ENCODE measurements at regions not wholly inside any gene's neighbourhood (a gene's known extent, or its start where the extent isn't known, plus 50 kb on each side); places are given as distances from the start of the nearest gene placed in this dataset.
A peak's percentile ranks its signal among the peaks of the same experiment; 100 is the strongest.

- no peak overlapping the region for H3K4me3 ChIP-seq (replicated peaks in 1 of 3)
- H3K36me3 ChIP-seq = peaks cover 44 to 47% of the 10 kb centered on the region in 2 donors
- peaks cover 0 to 1% of the 10 kb centered on the region in 2 donors for H3K4me1 ChIP-seq
- H3K27ac ChIP-seq = no peak overlapping the region
- no peak for TF ChIP-seq POLR2A (IDR thresholded peaks at IDR 0.05)
- TF ChIP-seq, protein P1, sequence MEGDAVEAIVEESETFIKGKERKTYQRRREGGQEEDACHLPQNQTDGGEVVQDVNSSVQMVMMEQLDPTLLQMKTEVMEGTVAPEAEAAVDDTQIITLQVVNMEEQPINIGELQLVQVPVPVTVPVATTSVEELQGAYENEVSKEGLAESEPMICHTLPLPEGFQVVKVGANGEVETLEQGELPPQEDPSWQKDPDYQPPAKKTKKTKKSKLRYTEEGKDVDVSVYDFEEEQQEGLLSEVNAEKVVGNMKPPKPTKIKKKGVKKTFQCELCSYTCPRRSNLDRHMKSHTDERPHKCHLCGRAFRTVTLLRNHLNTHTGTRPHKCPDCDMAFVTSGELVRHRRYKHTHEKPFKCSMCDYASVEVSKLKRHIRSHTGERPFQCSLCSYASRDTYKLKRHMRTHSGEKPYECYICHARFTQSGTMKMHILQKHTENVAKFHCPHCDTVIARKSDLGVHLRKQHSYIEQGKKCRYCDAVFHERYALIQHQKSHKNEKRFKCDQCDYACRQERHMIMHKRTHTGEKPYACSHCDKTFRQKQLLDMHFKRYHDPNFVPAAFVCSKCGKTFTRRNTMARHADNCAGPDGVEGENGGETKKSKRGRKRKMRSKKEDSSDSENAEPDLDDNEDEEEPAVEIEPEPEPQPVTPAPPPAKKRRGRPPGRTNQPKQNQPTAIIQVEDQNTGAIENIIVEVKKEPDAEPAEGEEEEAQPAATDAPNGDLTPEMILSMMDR (IDR thresholded peaks at IDR 0.05) = no peak
- WGBS, 2 donors = 96 to 100% methylated on average over 1 to 4 of the region's 4 CpGs
- H3K9me3 ChIP-seq = no peaks in the 10 kb centered on the region
- H3K27me3 ChIP-seq = no peaks in the 10 kb centered on the region
- no peak for DNase-seq
- intact Hi-C loops (cut with DNase I) = loop anchor here (10.0 kb wide), 1 partner anchor 168 kb away; the partner anchor contains the start of gene ZNF267
These were observed 166.7 kb upstream of the ZNF267 start for GRCh38 chr16:31706925-31707324.

GRCh38 chr16:31707743-31708335, 165.8 kb upstream of the ZNF267 start:
- no peak for TF ChIP-seq POLR2A (IDR thresholded peaks at IDR 0.05)
- TF ChIP-seq, protein P1 (IDR thresholded peaks at IDR 0.05) = no peak
- WGBS, 2 donors = 90 to 100% methylated on average over 9 of the region's 10 CpGs
- intact Hi-C loops (cut with DNase I) = loop anchor here (10.0 kb wide), 1 partner anchor 167 kb away; the partner anchor contains the start of gene ZNF267
- no peak for DNase-seq
- Histone ChIP-seq H3K27ac (no peak overlapping the region), H3K27me3 (no peaks in the 10 kb centered on the region), H3K4me3 (replicated peaks in 1 of 3) (no peak overlapping the region), H3K4me1 (peaks cover 0 to 3% of the 10 kb centered on the region in 2 donors), H3K9me3 (no peaks in the 10 kb centered on the region), H3K36me3 (peaks cover 44 to 47% of the 10 kb centered on the region in 2 donors)

GRCh38 chr16:31708348-31708747, 165.3 kb upstream of the ZNF267 start:
- Histone ChIP-seq H3K4me3 (replicated peaks in 1 of 3) (no peak overlapping the region), H3K27ac (no peak overlapping the region), H3K4me1 (peaks cover 0 to 3% of the 10 kb centered on the region in 2 donors), H3K27me3 (no peaks in the 10 kb centered on the region), H3K9me3 (no peaks in the 10 kb centered on the region), H3K36me3 (peaks cover 41 to 42% of the 10 kb centered on the region in 2 donors)
- DNase-seq = no peak
- 77 to 83% methylated on average over 7 to 8 of the region's 8 CpGs for WGBS, 2 donors
- no peak for TF ChIP-seq POLR2A (IDR thresholded peaks at IDR 0.05)
- TF ChIP-seq, protein P1 (IDR thresholded peaks at IDR 0.05) = no peak
- intact Hi-C loops (cut with DNase I) = loop anchor here (10.0 kb wide), 1 partner anchor 166 kb away; the partner anchor contains the start of gene ZNF267

GRCh38 chr16:31709181-31709580, 164.4 kb upstream of the ZNF267 start:
- Histone ChIP-seq H3K4me1 (peaks cover 5 to 6% of the 10 kb centered on the region in 2 donors), H3K27me3 (no peaks in the 10 kb centered on the region), H3K27ac (peak overlapping the region in 1 of 3 donors; percentile 42), H3K36me3 (peaks cover 33 to 35% of the 10 kb centered on the region in 2 donors), H3K9me3 (no peaks in the 10 kb centered on the region), H3K4me3 (replicated peaks in 1 of 3) (no peak overlapping the region)
- intact Hi-C loops (cut with DNase I) = loop anchor here (10.0 kb wide), 1 partner anchor 166 kb away; the partner anchor contains the start of gene ZNF267
- no peak for DNase-seq
- TF ChIP-seq POLR2A (IDR thresholded peaks at IDR 0.05) = no peak
- TF ChIP-seq, protein P1 (IDR thresholded peaks at IDR 0.05) = no peak
- WGBS, 2 donors = 88 to 97% methylated on average over 9 of the region's 9 CpGs

DNA sequence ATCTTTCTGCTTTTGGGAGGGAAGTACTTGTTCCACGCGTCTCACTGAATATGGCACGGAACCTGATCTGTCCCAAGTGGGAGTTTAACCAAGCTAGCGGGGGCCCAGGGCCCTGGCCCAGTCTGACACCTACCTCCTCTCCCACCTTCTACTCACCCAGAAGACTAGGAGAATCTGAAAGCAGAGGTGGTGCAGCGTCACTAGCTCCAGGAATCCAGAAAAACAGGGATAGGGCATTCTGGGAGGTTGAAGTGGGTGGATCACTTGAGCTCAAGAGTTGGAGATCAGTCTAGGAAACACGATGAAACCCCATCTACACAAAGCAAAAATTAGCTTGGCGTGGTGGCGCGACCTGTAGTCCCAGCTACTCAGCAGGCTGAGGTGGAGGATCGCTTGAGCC, 163.5 kb upstream of the ZNF267 start:
- intact Hi-C loops (cut with DNase I) = no loop called here

More for the DNA sequence above, 163.5 kb upstream of the ZNF267 start:
- 63 to 69% methylated on average over 10 of the region's 10 CpGs for WGBS, 2 donors
- no peaks in the 10 kb centered on the region for H3K9me3 ChIP-seq
- no peak for TF ChIP-seq POLR2A (IDR thresholded peaks at IDR 0.05)
- TF ChIP-seq, protein P1 (IDR thresholded peaks at IDR 0.05) = no peak
- H3K36me3 ChIP-seq = peaks cover 23 to 26% of the 10 kb centered on the region in 2 donors
- H3K27me3 ChIP-seq = no peaks in the 10 kb centered on the region
- peak overlapping the region; percentile 18 to 58 (median 42) for H3K27ac ChIP-seq
- peaks cover 12 to 15% of the 10 kb centered on the region in 2 donors for H3K4me1 ChIP-seq
- H3K4me3 ChIP-seq (replicated peaks in 1 of 3) = no peak overlapping the region
- peak; percentile 69 for DNase-seq

Data from thyroid gland (tissue), 4 donors.